Stimulated activated CD4-positive, alpha-beta T cell treated with anti-CD3 and anti-CD28 coated beads, Interleukin-1b, Interleukin-23, amount 100 ng/mL, for 1 hour (primary cell): ENCODE measurements at regions not wholly inside any gene's neighbourhood (a gene's known extent, or its start where the extent isn't known, plus 50 kb on each side); places are given as distances from the start of the nearest gene placed in this dataset.
"Not testable (repeated sequence)": the region's sequence is repeated elsewhere in the genome, so short reads cannot be mapped to it uniquely, and the experiment has no call there.

Experiments
- DNase-seq, 2 donors: peaks; one replicate each; pipeline ENCODE4 v3.0.0-alpha.2; 2020; ENCODE audit warnings: low read depth in 2 of 2

GRCh38 chr4:147160908-147161513, 215.3 kb upstream of the TTC29 start:
- no peak for DNase-seq

GRCh38 chr4:147163311-147163710, 217.6 kb upstream of the TTC29 start:
- DNase-seq, result no peak

GRCh38 chr4:147168200-147168599, 222.5 kb upstream of the TTC29 start:
- DNase-seq, result not testable (repeated sequence)

- no peak for DNase-seq
Observed at GRCh38 chr4:147173322-147173721, 227.7 kb upstream of the TTC29 start.

- DNase-seq, result no peak
Observed at GRCh38 chr4:147173797-147174432, 228.3 kb upstream of the TTC29 start.

- DNase-seq, result no peak
Observed at GRCh38 chr4:147174591-147174990, 228.9 kb upstream of the TTC29 start.

- no peak for DNase-seq
Observed at GRCh38 chr4:147175460-147176025, 229.9 kb upstream of the TTC29 start.

- no peak for DNase-seq
Observed at GRCh38 chr4:147182041-147182440, 236.4 kb upstream of the TTC29 start.

- no peak for DNase-seq
Observed at GRCh38 chr4:147192679-147193078, 247.0 kb upstream of the TTC29 start.

- DNase-seq, result no peak
Observed at GRCh38 chr4:147194114-147194513, 248.4 kb upstream of the TTC29 start.

- DNase-seq, result no peak
Observed at GRCh38 chr4:147194604-147195003, 248.9 kb upstream of the TTC29 start.

GRCh38 chr4:147195386-147195785, 249.7 kb upstream of the TTC29 start:
- DNase-seq, result no peak

GRCh38 chr4:147198411-147199051, 252.9 kb upstream of the TTC29 start:
- DNase-seq, result no peak

GRCh38 chr4:147201016-147201415, 255.4 kb upstream of the TTC29 start:
- DNase-seq, result no peak

- no peak for DNase-seq
Observed at GRCh38 chr4:147206807-147207206, 261.1 kb upstream of the TTC29 start.

- no peak for DNase-seq
Observed at GRCh38 chr4:147207911-147208310, 262.2 kb upstream of the TTC29 start.

- no peak for DNase-seq
Observed at GRCh38 chr4:147217655-147218054, 263.2 kb upstream of the EDNRA start.

- DNase-seq, result no peak
Observed at GRCh38 chr4:147219145-147219544, 261.8 kb upstream of the EDNRA start.

- no peak for DNase-seq
Observed at GRCh38 chr4:147220833-147221232, 260.1 kb upstream of the EDNRA start.

- no peak for DNase-seq
Observed at GRCh38 chr4:147222906-147223305, 258.0 kb upstream of the EDNRA start.

GRCh38 chr4:147223576-147223975, 257.3 kb upstream of the EDNRA start:
- DNase-seq, result no peak

GRCh38 chr4:147236806-147237205, 244.1 kb upstream of the EDNRA start:
- DNase-seq, result no peak

- no peak for DNase-seq
Observed at GRCh38 chr4:147244786-147245185, 236.1 kb upstream of the EDNRA start.
